ENCODE measurements at regions not wholly inside any gene's neighbourhood (a gene's known extent, or its start where the extent isn't known, plus 50 kb on each side); places are given as distances from the start of the nearest gene placed in this dataset.

- DNase-seq: no peak
These were observed 146.7 kb downstream of the CARTPT start for GRCh38 chr5:71865665-71866320.

GRCh38 chr5:71872311-71872864, 153.3 kb downstream of the CARTPT start:
- no peak for DNase-seq

GRCh38 chr5:71873191-71873591, 154.1 kb downstream of the CARTPT start:
- DNase-seq: no peak

- no peak for DNase-seq
These were observed 155.4 kb downstream of the CARTPT start for GRCh38 chr5:71874521-71874920.

- DNase-seq: no peak
These were observed 158.4 kb downstream of the CARTPT start for GRCh38 chr5:71877511-71877910.

- DNase-seq: no peak
These were observed 161.5 kb downstream of the CARTPT start for GRCh38 chr5:71880536-71880935.

- DNase-seq: no peak
These were observed 164.0 kb downstream of the CARTPT start for GRCh38 chr5:71882826-71883741.

GRCh38 chr5:71883742-71884103, 164.6 kb downstream of the CARTPT start:
- DNase-seq: no peak

GRCh38 chr5:71884926-71885325, 165.9 kb downstream of the CARTPT start:
- no peak for DNase-seq

- DNase-seq: no peak
These were observed 167.3 kb downstream of the CARTPT start for GRCh38 chr5:71886406-71886805.

GRCh38 chr5:71887680-71888079, 168.6 kb downstream of the CARTPT start:
- DNase-seq: peak in 1 of 2 donors; percentile 73

- DNase-seq: no peak
These were observed 172.3 kb downstream of the CARTPT start for GRCh38 chr5:71891406-71891805.

- no peak for DNase-seq
These were observed 172.8 kb downstream of the CARTPT start for GRCh38 chr5:71891856-71892255.

GRCh38 chr5:71892641-71893365, 173.7 kb downstream of the CARTPT start:
- no peak for DNase-seq

GRCh38 chr5:71893451-71893850, 174.4 kb downstream of the CARTPT start:
- no peak for DNase-seq

- DNase-seq: no peak
These were observed 175.0 kb downstream of the CARTPT start for GRCh38 chr5:71894091-71894490.

GRCh38 chr5:71895546-71895945, 176.5 kb downstream of the CARTPT start:
- DNase-seq: no peak

- DNase-seq: no peak
These were observed 180.8 kb downstream of the CARTPT start for GRCh38 chr5:71899865-71900342.

- no peak for DNase-seq
These were observed 184.7 kb downstream of the CARTPT start for GRCh38 chr5:71903808-71904207.

- no peak for DNase-seq
These were observed 185.8 kb downstream of the CARTPT start for GRCh38 chr5:71904852-71905251.

- no peak for DNase-seq
These were observed 187.0 kb downstream of the CARTPT start for GRCh38 chr5:71905834-71906711.

- no peak for DNase-seq
These were observed 188.0 kb downstream of the CARTPT start for GRCh38 chr5:71907001-71907588.

Measured in CD4-positive, alpha-beta T cell treated with Interleukin-4 for 1 hour (primary cell).